Anterior cingulate cortex (tissue), 58 donors: ENCODE measurements at regions not wholly inside any gene's neighbourhood (a gene's known extent, or its start where the extent isn't known, plus 50 kb on each side); places are given as distances from the start of the nearest gene placed in this dataset.
A peak's percentile ranks its signal among the peaks of the same experiment; 100 is the strongest.

Experiments
- DNase-seq, 58 donors: peaks; one replicate each; lab custom pipeline; 2025; lab: John Stamatoyannopoulos, UW

- peak in 1 of 58 donors; percentile 22 for DNase-seq
Observed at GRCh38 chr3:124174476-124174875, 182.6 kb upstream of the ROPN1 start.

GRCh38 chr3:124174910-124175874 lies 183.3 kb upstream of the ROPN1 start:
- no peak for DNase-seq

- DNase-seq, result peak in 3 of 58 donors; percentile 6 to 8 (median 6)
Observed at GRCh38 chr3:124177071-124177470, 185.1 kb upstream of the ROPN1 start.

- no peak for DNase-seq
Observed at GRCh38 chr3:124178531-124178930, 186.6 kb upstream of the ROPN1 start.

GRCh38 chr3:124200407-124200806 lies 208.5 kb upstream of the ROPN1 start:
- DNase-seq, result no peak

GRCh38 chr3:124201226-124201625 lies 209.3 kb upstream of the ROPN1 start:
- DNase-seq, result no peak

DNA sequence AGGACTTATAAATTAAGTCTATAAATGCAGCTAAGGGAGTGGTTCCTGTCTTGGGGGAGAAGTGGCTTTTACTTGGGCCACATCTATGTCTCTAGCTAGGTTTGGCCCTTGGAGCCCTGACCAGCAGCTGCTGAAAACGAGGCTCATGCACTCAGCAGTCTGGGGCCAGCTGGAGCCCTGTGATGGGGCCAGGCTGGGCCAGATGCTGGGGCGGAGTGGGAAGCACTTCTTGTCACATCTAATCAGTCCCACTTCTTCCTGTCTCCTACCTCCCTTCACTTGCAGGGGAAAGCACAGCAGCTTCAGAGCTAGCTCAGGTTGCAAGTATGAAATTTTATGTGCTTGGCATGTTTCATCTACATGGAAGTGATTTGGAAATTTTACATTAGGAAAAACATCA lies 209.9 kb upstream of the ROPN1 start:
- no peak for DNase-seq

GRCh38 chr3:124202754-124203153 lies 210.8 kb upstream of the ROPN1 start:
- peak in 41 of 58 donors; percentile 4 to 57 (median 19) for DNase-seq

- DNase-seq, result no peak
Observed at GRCh38 chr3:124203292-124203691, 211.4 kb upstream of the ROPN1 start.

DNA sequence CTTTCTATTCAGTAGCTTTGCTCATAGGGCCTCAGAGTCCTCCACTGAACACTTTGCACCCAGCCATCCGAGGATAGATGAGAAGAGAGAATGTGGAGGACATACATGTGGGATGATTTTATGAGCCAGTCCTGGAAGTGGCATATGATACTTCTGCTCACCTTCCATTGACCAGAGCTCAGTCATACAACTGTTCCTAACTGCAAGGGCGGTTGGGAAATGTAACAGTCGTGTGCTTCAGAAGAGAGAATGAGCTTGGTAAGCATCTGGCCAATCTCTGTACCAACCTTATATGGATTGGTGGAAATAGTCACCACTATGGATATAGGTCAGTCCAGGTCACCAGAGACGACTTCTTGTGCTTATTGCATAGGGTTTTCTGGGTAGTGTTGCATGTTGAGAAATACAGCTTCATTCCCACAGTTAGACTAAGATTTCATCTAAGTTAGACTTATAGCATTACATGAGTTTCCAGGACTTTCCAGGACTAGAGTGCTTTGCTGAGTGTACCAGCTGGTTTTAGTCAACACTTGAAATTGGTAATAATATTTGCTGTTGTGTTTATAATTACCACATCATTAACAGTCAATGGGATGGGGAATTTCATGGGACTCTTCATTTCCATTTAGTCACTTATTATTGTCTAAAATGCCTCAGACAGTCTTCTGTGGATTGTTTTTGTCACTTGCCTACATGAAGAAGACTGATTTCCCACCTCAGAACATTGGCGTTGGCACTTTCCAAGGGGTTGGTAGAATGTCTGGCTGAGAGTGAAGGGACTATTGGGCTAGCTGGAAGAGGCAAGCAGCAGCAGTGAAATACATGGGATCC lies 214.5 kb upstream of the ROPN1 start:
- DNase-seq, result no peak

GRCh38 chr3:124207077-124207476 lies 215.2 kb upstream of the ROPN1 start:
- DNase-seq, result no peak

- DNase-seq, result no peak
Observed at GRCh38 chr3:124207873-124208485, 216.1 kb upstream of the ROPN1 start.

DNA sequence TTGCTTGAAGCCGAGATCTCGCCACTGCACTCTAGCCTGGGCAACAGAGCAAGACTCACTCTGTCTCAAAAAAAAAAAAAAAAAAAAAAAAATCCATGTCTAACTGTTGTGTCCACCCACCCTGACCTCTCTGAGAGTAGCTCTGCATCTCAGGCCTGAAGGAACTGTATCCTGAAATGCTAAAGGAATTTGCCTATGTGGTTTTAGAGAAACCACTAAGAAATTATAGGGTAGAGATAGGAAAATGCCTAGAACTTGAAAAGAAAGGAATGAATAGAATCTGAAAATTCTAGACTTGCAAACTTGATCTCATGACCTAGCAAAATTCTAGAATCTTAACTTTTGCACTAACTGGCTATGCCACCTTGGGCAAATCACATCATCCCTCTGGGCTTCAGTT lies 217.5 kb upstream of the ROPN1 start:
- no peak for DNase-seq

GRCh38 chr3:124210899-124211298 lies 219.0 kb upstream of the ROPN1 start:
- DNase-seq, result no peak

DNA sequence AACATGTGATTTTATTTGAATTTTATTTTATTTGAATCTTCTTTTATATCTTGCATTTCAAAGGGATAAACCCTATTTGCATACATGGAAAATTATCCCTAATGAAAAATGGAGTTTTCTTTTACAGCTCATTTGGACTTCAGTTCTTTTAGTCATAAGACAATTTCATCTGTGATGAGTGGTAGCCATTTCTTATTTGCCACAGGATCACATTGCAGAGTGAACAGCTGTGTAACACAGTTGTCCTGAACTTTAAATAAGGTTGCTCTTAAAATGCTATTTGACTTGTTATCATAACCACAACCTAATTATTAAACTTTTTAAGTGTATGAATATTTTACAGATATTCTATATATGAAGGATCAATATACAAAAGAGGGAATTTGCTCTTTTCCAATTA lies 221.7 kb upstream of the ROPN1 start:
- DNase-seq, result no peak

- peak in 2 of 58 donors; percentile 1 to 9 for DNase-seq
Observed at GRCh38 chr3:124217542-124217941, 225.6 kb upstream of the ROPN1 start.

DNA sequence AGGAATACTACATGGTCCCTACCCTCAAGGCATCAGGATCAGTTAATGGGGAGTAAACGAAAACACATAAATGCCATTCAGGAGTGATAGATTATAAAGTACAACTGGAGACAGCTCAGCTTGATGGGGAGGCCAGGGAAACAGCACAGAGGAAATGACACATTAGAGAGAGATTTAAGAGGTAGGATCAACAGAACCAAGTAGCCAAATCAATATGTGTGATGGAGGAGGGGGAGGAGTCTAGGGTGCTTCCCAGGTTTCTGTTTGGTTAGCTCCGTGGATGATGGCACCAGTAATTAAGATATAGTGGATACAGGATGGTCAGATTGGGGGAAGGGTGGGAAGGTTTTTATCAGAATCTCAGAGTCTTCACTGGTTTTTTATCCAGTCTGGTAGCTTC lies 229.5 kb upstream of the ROPN1 start:
- no peak for DNase-seq

DNA sequence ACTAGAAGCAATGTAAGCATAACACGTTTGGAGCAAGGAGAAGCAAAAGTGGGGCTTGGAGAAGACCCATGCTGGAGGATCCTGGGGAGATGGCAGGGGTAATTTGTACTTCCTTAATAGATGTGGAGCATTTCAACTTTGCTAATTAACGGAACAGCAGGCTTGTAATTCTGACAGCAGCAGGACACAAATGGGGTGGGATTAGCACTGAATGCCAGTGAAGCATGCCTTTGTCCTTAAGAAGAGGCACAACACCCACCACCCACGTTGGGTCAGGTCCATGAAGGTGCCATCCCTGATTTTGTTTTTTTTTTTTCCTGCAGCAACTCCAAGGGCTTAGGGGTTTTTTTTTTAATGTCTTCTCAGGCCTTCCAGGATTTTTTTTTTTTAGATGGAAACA lies 231.9 kb upstream of the ROPN1 start:
- no peak for DNase-seq

DNA sequence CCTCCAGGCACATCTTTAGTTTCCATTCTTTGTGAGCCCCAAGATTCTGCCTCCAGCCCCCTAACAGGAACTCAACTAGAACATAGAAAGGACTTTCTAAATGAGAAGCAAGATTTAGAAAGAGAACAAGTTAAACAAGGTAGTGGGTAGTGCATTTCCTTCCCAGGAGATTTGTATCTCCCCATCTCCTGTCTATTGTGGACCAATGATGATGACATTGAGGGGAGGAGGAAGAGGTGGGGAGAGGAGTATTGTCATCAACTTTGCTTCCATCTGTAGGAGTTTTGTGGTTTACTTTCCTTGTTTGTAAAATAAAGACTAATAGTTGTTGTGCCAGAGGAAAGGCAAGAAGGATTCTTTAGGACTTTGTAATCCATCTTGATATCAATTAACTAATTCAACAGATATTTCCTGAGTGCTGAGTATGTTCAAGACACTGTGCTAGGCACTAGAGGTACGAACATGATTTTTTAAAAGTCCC lies 235.3 kb upstream of the ROPN1 start:
- no peak for DNase-seq

GRCh38 chr3:124229420-124229819 lies 237.5 kb upstream of the ROPN1 start:
- peak in 4 of 58 donors; percentile 7 to 20 (median 15) for DNase-seq

GRCh38 chr3:124229836-124230235 lies 237.9 kb upstream of the ROPN1 start:
- no peak for DNase-seq
